ENCODE measurements at regions not wholly inside any gene's neighbourhood (a gene's known extent, or its start where the extent isn't known, plus 50 kb on each side); places are given as distances from the start of the nearest gene placed in this dataset.
"Not testable (repeated sequence)": the region's sequence is repeated elsewhere in the genome, so short reads cannot be mapped to it uniquely, and the experiment has no call there.

DNA sequence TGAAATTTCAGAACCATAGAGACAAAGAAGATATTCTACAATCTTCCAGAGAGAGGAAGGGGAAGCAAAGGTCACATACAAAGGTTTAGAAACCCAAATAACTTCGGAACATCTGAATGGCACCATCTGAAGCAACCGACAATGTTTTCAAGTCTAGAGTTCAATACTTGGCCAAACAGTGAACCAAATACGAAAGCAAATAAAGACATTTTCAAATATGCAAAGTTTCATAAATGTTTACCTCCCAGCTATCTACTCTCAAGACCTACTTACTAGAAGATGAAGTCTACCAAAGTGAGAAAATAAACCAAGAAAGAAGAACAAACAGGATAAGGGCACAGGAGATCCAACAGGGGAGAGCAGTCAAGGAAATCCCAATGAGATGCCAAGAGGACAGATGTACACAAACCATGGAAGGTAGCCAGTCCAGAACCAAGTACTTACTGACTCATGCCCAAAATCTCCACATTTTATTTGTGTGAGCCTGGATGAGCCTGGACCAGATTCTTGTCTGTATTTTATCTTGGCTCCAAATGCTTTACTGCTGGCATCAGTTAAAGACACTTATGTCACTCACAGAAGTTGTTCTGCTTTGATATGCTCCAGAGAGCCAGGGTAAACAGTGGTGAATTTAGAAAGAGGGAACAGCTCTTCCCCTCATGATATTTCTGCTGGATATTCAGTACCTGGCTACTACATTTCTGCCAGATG, 173.3 kb downstream of the AVL9 start:
- H3K27ac Mint-ChIP-seq; intact Hi-C loops (cut with micrococcal nuclease); DNase-seq (ENCODE audit: low spot score); H3K9me3 Mint-ChIP-seq; H3K36me3 Mint-ChIP-seq (ENCODE audit: low read depth); H3K4me3 Mint-ChIP-seq; H3K4me1 Mint-ChIP-seq (ENCODE audit: low read depth): not testable (repeated sequence)
- peaks cover 11% of the 10 kb centered on the region for H3K27me3 Mint-ChIP-seq (ENCODE audit: insufficient read depth)

DNA sequence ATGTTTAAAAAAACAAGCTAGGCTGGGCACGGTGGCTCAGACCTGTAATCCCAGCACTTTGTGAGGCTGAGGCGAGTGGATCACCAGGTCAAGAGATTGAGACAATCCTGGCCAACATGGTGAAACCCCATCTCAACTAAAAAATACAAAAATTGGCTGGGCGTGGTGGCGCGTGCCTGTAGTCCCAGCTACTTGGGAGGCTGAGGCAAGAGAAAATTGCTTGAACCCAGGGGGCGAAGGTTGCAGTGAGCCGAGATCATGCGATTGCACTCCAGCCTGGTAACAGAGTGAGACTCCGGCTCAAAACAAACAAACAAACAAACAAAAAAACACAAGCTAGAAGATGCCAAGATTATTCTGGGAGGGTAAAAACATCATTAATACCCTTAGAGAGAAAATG, 172.3 kb downstream of the AVL9 start:
- H3K36me3 Mint-ChIP-seq (ENCODE audit: low read depth); H3K9me3 Mint-ChIP-seq; H3K4me1 Mint-ChIP-seq (ENCODE audit: low read depth); DNase-seq (ENCODE audit: low spot score); H3K27me3 Mint-ChIP-seq (ENCODE audit: insufficient read depth); H3K27ac Mint-ChIP-seq; intact Hi-C loops (cut with micrococcal nuclease); H3K4me3 Mint-ChIP-seq: not testable (repeated sequence)

- H3K4me1 Mint-ChIP-seq (ENCODE audit: low read depth); H3K36me3 Mint-ChIP-seq (ENCODE audit: low read depth); DNase-seq (ENCODE audit: low spot score); intact Hi-C loops (cut with micrococcal nuclease); H3K27ac Mint-ChIP-seq; H3K9me3 Mint-ChIP-seq; H3K4me3 Mint-ChIP-seq: not testable (repeated sequence)
- peaks cover 13% of the 10 kb centered on the region for H3K27me3 Mint-ChIP-seq (ENCODE audit: insufficient read depth)
Observed at GRCh38 chr7:32663805-32664211, 168.5 kb downstream of the AVL9 start.

DNA sequence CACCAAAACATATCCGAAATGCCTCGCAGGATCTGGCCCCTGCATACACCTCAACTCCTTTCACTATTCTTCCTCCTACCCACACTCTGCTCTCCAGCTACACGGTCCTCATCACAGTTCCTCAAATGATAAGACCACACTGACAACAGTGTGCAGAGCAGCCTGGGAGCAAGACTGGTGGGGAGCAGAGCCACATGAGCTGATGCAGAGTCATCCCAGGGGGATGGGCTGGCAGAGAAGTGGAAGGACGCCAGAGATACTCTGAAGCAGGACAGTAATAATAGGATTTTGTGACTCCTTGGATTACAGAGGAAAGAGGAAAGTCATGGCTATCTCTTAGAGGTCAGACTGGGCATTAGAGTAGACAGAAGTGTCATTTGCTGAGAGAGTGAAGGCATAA, 167.2 kb downstream of the AVL9 start:
- H3K9me3 Mint-ChIP-seq; H3K36me3 Mint-ChIP-seq (ENCODE audit: low read depth); H3K4me3 Mint-ChIP-seq; DNase-seq (ENCODE audit: low spot score); H3K4me1 Mint-ChIP-seq (ENCODE audit: low read depth); intact Hi-C loops (cut with micrococcal nuclease); H3K27ac Mint-ChIP-seq: not testable (repeated sequence)
- H3K27me3 Mint-ChIP-seq (ENCODE audit: insufficient read depth), result peaks cover 13% of the 10 kb centered on the region

DNA sequence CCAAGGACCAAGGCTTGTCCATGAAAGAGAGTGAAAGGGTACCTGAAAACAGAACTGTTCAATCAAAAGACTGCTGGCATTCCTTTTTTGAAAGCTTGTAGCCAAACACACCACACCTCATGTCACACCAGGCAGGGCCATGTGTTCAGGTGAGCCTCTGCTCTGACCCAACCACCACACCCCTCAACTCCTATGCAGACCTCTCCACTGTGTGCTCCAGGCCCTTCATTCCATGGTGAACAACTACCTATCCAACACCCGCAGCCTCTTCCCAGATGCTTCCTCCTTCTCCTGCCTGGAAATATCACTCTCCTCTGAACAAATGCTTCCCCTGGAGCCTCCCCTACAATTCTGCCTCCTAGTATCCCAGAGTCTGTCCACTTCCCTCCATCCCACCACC, 166.6 kb downstream of the AVL9 start:
- Mint-ChIP-seq H3K36me3 (ENCODE audit: low read depth) (no peaks in the 10 kb centered on the region), H3K9me3 (no peaks in the 10 kb centered on the region), H3K4me3 (no peak overlapping the region), H3K27me3 (ENCODE audit: insufficient read depth) (peaks cover 13% of the 10 kb centered on the region), H3K4me1 (ENCODE audit: low read depth) (no peaks in the 10 kb centered on the region), H3K27ac (no peak overlapping the region)
- intact Hi-C loops (cut with micrococcal nuclease), result no loop called here
- DNase-seq (ENCODE audit: low spot score), result no peak

DNA sequence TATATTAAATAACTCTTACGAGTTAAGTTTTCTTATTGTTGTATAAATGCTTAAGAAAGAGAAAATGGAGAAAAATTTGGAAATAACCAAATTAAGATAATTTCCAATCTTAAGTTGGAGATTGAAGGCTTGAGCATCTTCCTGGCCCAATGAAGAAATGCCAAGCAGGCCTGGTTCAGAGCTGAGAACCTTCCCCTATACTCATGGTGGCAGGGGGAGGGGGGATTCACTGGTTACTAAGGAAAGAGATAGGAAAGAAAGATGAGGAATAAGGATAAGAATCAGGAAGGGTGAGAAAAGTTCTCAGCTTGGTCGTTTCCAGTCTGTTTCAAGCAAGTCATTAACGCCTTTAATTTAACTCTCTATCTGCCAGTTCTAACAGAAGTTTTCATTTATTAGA, 166.2 kb downstream of the AVL9 start:
- peaks cover 13% of the 10 kb centered on the region for H3K27me3 Mint-ChIP-seq (ENCODE audit: insufficient read depth)
- H3K4me3 Mint-ChIP-seq, result no peak overlapping the region
- H3K27ac Mint-ChIP-seq, result no peak overlapping the region
- no peak for DNase-seq (ENCODE audit: low spot score)
- intact Hi-C loops (cut with micrococcal nuclease), result no loop called here
- H3K4me1 Mint-ChIP-seq (ENCODE audit: low read depth), result no peaks in the 10 kb centered on the region
- H3K9me3 Mint-ChIP-seq, result no peaks in the 10 kb centered on the region
- no peaks in the 10 kb centered on the region for H3K36me3 Mint-ChIP-seq (ENCODE audit: low read depth)

DNA sequence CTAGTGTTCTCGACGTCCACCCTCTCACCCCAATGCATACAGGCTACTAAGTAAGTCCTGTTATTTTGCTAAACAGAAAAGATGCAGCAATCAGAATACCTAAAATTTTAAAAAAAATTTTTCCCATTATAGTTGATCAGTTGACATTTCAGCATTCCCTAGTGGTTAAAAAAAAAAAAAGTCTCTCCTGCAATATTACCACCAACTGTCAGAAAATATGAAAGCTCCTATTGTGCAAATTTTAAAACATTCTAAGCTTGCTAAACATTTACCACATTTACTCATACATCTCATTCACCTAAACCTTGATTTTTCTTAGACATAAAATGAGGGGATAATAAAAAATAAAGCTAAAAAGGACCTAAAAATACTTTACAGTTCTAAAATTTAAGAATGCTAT, 165.6 kb downstream of the AVL9 start:
- Mint-ChIP-seq H3K27ac (no peak overlapping the region), H3K9me3 (no peaks in the 10 kb centered on the region), H3K36me3 (ENCODE audit: low read depth) (no peaks in the 10 kb centered on the region), H3K27me3 (ENCODE audit: insufficient read depth) (peaks cover 13% of the 10 kb centered on the region), H3K4me3 (no peak overlapping the region), H3K4me1 (ENCODE audit: low read depth) (no peaks in the 10 kb centered on the region)
- intact Hi-C loops (cut with micrococcal nuclease), result no loop called here
- no peak for DNase-seq (ENCODE audit: low spot score)

DNA sequence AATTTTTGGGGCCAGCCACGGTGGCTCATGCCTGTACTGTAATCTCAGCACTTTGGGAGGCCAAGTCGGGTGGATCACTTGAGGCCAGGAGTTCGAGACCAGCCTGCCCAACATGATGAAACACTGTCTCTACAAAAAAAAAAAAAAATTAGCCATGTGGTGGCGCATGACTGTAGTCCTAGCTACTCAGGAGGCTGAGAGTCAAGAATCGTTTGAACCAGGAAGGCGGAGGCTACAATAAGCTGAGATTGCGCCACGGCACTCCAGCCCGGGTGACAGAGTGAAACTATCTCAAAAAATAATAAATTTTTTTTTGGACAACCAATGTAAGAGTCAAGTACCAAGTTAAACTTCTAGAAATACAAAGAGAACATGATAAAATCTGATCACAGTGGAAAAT, 164.6 kb downstream of the AVL9 start:
- Mint-ChIP-seq H3K4me3 (no peak overlapping the region), H3K4me1 (ENCODE audit: low read depth) (no peaks in the 10 kb centered on the region), H3K36me3 (ENCODE audit: low read depth) (no peaks in the 10 kb centered on the region), H3K27ac (no peak overlapping the region), H3K27me3 (ENCODE audit: insufficient read depth) (peaks cover 14% of the 10 kb centered on the region), H3K9me3 (no peaks in the 10 kb centered on the region)
- DNase-seq (ENCODE audit: low spot score), result no peak
- intact Hi-C loops (cut with micrococcal nuclease), result no loop called here

- H3K36me3 Mint-ChIP-seq (ENCODE audit: low read depth), result no peaks in the 10 kb centered on the region
Observed at GRCh38 chr7:32658467-32658869, 163.2 kb downstream of the AVL9 start.

DNA sequence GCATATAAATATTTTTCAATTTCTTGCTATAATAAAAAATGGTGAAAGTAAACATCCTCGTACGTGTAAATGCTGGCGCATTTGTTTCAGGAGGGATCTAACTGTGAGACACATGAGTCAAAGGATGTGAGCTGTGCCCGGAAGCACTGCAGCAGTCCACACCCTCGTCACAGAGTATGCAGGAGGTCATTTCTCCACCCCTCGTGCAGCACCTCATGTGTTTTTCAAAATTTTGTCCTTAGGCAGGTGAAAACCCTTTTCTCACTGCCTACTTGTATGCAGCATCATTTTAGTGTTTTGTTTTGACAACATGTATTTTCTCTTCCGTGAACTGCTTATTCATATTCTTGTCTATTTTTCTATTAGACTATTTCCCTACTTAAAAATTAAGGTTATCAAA, 162.7 kb downstream of the AVL9 start:
- Mint-ChIP-seq H3K36me3 (ENCODE audit: low read depth) (no peaks in the 10 kb centered on the region), H3K4me3 (no peak overlapping the region), H3K27ac (no peak overlapping the region), H3K4me1 (ENCODE audit: low read depth) (no peaks in the 10 kb centered on the region), H3K9me3 (no peaks in the 10 kb centered on the region), H3K27me3 (ENCODE audit: insufficient read depth) (peaks cover 8% of the 10 kb centered on the region)
- intact Hi-C loops (cut with micrococcal nuclease), result no loop called here
- no peak for DNase-seq (ENCODE audit: low spot score)

More at GRCh38 chr7:32658467-32658869, 163.2 kb downstream of the AVL9 start:
- Mint-ChIP-seq H3K9me3 (no peaks in the 10 kb centered on the region), H3K4me1 (ENCODE audit: low read depth) (no peaks in the 10 kb centered on the region), H3K27me3 (ENCODE audit: insufficient read depth) (peaks cover 8% of the 10 kb centered on the region), H3K27ac (no peak overlapping the region), H3K4me3 (no peak overlapping the region)
- intact Hi-C loops (cut with micrococcal nuclease), result no loop called here
- DNase-seq (ENCODE audit: low spot score), result no peak

DNA sequence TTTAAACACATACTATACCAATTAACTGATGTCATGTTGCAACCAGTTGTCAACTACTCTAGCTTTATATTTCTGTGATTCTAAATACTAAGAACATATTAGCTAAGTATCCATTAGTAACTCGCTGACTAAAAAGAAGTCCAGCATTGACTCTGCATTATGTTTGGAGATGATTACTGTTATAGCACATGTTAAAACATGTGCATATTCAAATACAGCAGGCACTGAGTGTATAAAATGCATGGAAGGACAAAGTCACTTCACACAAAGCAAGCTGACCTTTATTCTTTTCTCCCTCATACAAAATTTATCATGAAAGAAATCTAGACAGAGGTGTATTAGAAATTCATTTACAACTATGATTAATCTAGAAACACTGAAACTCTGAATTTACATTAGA, 159.3 kb downstream of the AVL9 start:
- H3K4me3 Mint-ChIP-seq; H3K27me3 Mint-ChIP-seq (ENCODE audit: insufficient read depth); H3K4me1 Mint-ChIP-seq (ENCODE audit: low read depth); intact Hi-C loops (cut with micrococcal nuclease); H3K36me3 Mint-ChIP-seq (ENCODE audit: low read depth); H3K9me3 Mint-ChIP-seq; DNase-seq (ENCODE audit: low spot score); H3K27ac Mint-ChIP-seq: not testable (repeated sequence)

- H3K36me3 Mint-ChIP-seq (ENCODE audit: low read depth); H3K27me3 Mint-ChIP-seq (ENCODE audit: insufficient read depth); H3K4me3 Mint-ChIP-seq; intact Hi-C loops (cut with micrococcal nuclease); H3K4me1 Mint-ChIP-seq (ENCODE audit: low read depth); DNase-seq (ENCODE audit: low spot score); H3K27ac Mint-ChIP-seq; H3K9me3 Mint-ChIP-seq: not testable (repeated sequence)
Observed at GRCh38 chr7:32650356-32650755, 155.1 kb downstream of the AVL9 start.

- DNase-seq (ENCODE audit: low spot score), result no peak
- no peaks in the 10 kb centered on the region for H3K4me1 Mint-ChIP-seq (ENCODE audit: low read depth)
- H3K4me3 Mint-ChIP-seq, result no peak overlapping the region
- H3K27ac Mint-ChIP-seq, result no peak overlapping the region
- intact Hi-C loops (cut with micrococcal nuclease), result no loop called here
- no peaks in the 10 kb centered on the region for H3K36me3 Mint-ChIP-seq (ENCODE audit: low read depth)
- peaks cover 5% of the 10 kb centered on the region for H3K9me3 Mint-ChIP-seq
- peaks cover 2% of the 10 kb centered on the region for H3K27me3 Mint-ChIP-seq (ENCODE audit: insufficient read depth)
Observed at GRCh38 chr7:32648408-32649156, 153.3 kb downstream of the AVL9 start.

Data from activated T-helper 1 cell treated with anti-CD3 and anti-CD28 coated beads, Interleukin-12 subunit alpha, Interleukin-12 subunit beta, Interleukin-2, Interleukin-4 antibody, amounts not matched to agents 30 ng/mL and 10 ng/mL and 1 ng/mL, durations not matched to agents 14 hours and 24 hours and 36 hours (primary cell).